ENCODE measurements at regions not wholly inside any gene's neighbourhood (a gene's known extent, or its start where the extent isn't known, plus 50 kb on each side); places are given as distances from the start of the nearest gene placed in this dataset.
A peak's percentile ranks its signal among the peaks of the same experiment; 100 is the strongest.

DNA sequence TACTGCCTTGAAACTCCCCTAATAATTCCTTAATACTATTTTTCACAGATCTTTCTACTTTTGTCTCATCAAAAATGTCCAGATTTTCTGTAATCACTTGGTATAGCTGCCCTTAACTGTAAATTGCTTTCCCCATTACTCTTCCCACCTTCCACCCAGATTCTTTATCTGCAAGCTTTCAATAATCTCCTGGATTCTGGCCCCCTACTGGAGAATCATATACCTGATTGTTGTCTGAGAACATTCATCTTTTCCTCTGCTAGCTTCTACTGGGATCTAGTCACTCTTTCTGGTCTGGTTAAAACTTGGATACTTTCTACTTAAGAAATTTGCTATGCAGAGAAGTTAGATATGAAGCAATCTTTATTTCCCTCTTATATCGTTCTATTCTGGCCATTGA lies 552.6 kb downstream of the PCDH19 start:
- TF ChIP-seq, protein P1, sequence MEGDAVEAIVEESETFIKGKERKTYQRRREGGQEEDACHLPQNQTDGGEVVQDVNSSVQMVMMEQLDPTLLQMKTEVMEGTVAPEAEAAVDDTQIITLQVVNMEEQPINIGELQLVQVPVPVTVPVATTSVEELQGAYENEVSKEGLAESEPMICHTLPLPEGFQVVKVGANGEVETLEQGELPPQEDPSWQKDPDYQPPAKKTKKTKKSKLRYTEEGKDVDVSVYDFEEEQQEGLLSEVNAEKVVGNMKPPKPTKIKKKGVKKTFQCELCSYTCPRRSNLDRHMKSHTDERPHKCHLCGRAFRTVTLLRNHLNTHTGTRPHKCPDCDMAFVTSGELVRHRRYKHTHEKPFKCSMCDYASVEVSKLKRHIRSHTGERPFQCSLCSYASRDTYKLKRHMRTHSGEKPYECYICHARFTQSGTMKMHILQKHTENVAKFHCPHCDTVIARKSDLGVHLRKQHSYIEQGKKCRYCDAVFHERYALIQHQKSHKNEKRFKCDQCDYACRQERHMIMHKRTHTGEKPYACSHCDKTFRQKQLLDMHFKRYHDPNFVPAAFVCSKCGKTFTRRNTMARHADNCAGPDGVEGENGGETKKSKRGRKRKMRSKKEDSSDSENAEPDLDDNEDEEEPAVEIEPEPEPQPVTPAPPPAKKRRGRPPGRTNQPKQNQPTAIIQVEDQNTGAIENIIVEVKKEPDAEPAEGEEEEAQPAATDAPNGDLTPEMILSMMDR (IDR thresholded peaks at IDR 0.05; ENCODE audit: low read depth, low read length) = peak; percentile 37
- TF ChIP-seq EZH2phosphoT487 (IDR thresholded peaks at IDR 0.05; ENCODE audit: low read depth) = no peak

Data from OCI-LY3 (cell line).